HepG2 (cell line): ENCODE measurements at regions not wholly inside any gene's neighbourhood (a gene's known extent, or its start where the extent isn't known, plus 50 kb on each side); places are given as distances from the start of the nearest gene placed in this dataset.

Experiments
- ATAC-seq: fragments of 200-7000 bp; cut with Tn5 transposase; 3 replicates; pipeline ENCODE4 v1.9.1; 2020; ENCODE audit warnings: mild to moderate bottlenecking, moderate library complexity
- BruUV-seq: library from RNA; stranded (reverse); fragments of 400-500 nt; replicated peaks from 2 replicates; lab custom pipeline; 2021; lab: Mats Ljungman, UMichigan
- CTCF ChIA-PET: fragments of 300-600 bp; formaldehyde crosslinking; extraction: SDS; loops from one replicate; lab custom pipeline; 2021; ENCODE audit warnings: low total read pairs, inconsistent platforms, low intra/inter-chr PET ratio; lab: Yijun Ruan, JAX
- POLR2A ChIA-PET: fragments of 350-600 bp; sonication (Branson Sonifier 250); formaldehyde crosslinking; loops from one replicate; lab custom pipeline; 2020; ENCODE audit warnings: antibody characterized with exemption, inconsistent platforms; lab: Yijun Ruan, JAX
- DNase-seq: peaks from one replicate; pipeline ENCODE4 v3.0.0-alpha.2; 2015; ENCODE audit warnings: low spot score
- FAIRE-seq: peaks from 3 replicates; lab custom pipeline; 2011; peaks lifted over from hg19 to GRCh38; lab: Jason Lieb, UNC
- H2AFZ ChIP-seq: one replicate; pipeline ENCODE4 v1.6.1; 2011; ENCODE audit warnings: low read length, inconsistent platforms
- H3K27ac ChIP-seq: fragments of 300-600 bp; 3 replicates; pipeline ENCODE4 v1.8.0; 2011; ENCODE audit warnings: mixed run types, mild to moderate bottlenecking, mixed read lengths, low read length, inconsistent platforms; ENCODE audit not compliant: insufficient read depth; ENCODE audit errors: extremely low read length
- H3K27me3 ChIP-seq, 2 experiments: fragments of 200-600 bp in 1 of 2; 2 replicates in 1 of 2; 3 replicates in 1 of 2; pipeline versions ENCODE4 v1.6.0 to v1.8.0; 2011; ENCODE audit warnings: low read length in 2 of 2, mild to moderate bottlenecking in 2 of 2, moderate library complexity in 2 of 2, inconsistent platforms in 1 of 2; ENCODE audit not compliant: insufficient read depth in 2 of 2, control insufficient read depth in 1 of 2
- H3K36me3 ChIP-seq, 2 experiments: fragments of 200-600 bp in 1 of 2; replicated peaks in 1 of 2; 2 replicates in 1 of 2; 3 replicates in 1 of 2; pipeline versions ENCODE4 v1.5.1 to v1.8.0; 2011; ENCODE audit warnings: low read length in 2 of 2, inconsistent platforms in 1 of 2; ENCODE audit not compliant: insufficient read depth in 2 of 2, control insufficient read depth in 1 of 2
- H3K4me1 ChIP-seq: 2 replicates; pipeline ENCODE4 v1.5.1; 2012; ENCODE audit warnings: low read length, inconsistent platforms; ENCODE audit not compliant: insufficient read depth
- H3K4me2 ChIP-seq: 2 replicates; pipeline ENCODE4 v1.6.0; 2011; ENCODE audit warnings: low read depth, low read length, inconsistent platforms
- H3K4me3 ChIP-seq, 3 experiments: fragments of 200-600 bp in 1 of 3; sonication (generic), shearing (Covaris generic) in 1 of 3; replicated peaks in 1 of 3; 2 replicates each; pipeline ENCODE4 v1.5.1; 2011 to 2016; ENCODE audit warnings: low read length in 3 of 3, inconsistent platforms in 2 of 3, low read depth in 2 of 3, mild to moderate bottlenecking in 2 of 3, control low read depth in 1 of 3, mixed read lengths in 1 of 3; ENCODE audit not compliant: insufficient read depth in 1 of 3
- H3K79me2 ChIP-seq: one replicate; pipeline ENCODE4 v1.6.1; 2011; ENCODE audit warnings: low read length, inconsistent platforms; ENCODE audit not compliant: insufficient read depth
- H3K9ac ChIP-seq: 2 replicates; pipeline ENCODE4 v1.6.0; 2011; ENCODE audit warnings: mild to moderate bottlenecking, low read depth, low read length, inconsistent platforms; ENCODE audit not compliant: insufficient read depth
- H3K9me3 ChIP-seq: 2 replicates; pipeline ENCODE4 v1.5.1; 2012; ENCODE audit warnings: mild to moderate bottlenecking, low read length
- H4K20me1 ChIP-seq: 2 replicates; pipeline ENCODE4 v1.6.0; 2011; ENCODE audit warnings: inconsistent platforms, mild to moderate bottlenecking, low read length, moderate library complexity; ENCODE audit not compliant: insufficient read depth
- ATF7 ChIP-seq, 2 experiments: fragments of 450-650 bp in 1 of 2; sonication (generic) in 1 of 2; formaldehyde crosslinking in 1 of 2; IDR thresholded peaks; 2 replicates each; pipeline versions ENCODE4 v1.4.0 to v1.6.1; 2016 to 2020; ENCODE audit warnings: antibody characterized with exemption in 1 of 2, mild to moderate bottlenecking in 1 of 2, missing genetic modification reagents in 1 of 2
- DZIP1 ChIP-seq: sonication (generic); formaldehyde crosslinking; IDR thresholded peaks from 2 replicates; pipeline ENCODE4 v1.5.0; 2020; ENCODE audit warnings: mild to moderate bottlenecking, missing genetic modification reagents
- GLI4 ChIP-seq: sonication (generic); formaldehyde crosslinking; IDR thresholded peaks from 2 replicates; pipeline ENCODE4 v1.5.1; 2020; ENCODE audit warnings: missing genetic modification reagents, mild to moderate bottlenecking, moderate library complexity, borderline replicate concordance
- MXD3 ChIP-seq: IDR thresholded peaks from 2 replicates; pipeline ENCODE4 v1.6.1; 2016; ENCODE audit warnings: mild to moderate bottlenecking, missing biosample characterization, missing genetic modification reagents
- NFKB2 ChIP-seq: sonication (generic); formaldehyde crosslinking; IDR thresholded peaks from 2 replicates; pipeline ENCODE4 v1.4.0; 2020; ENCODE audit warnings: missing genetic modification reagents, borderline replicate concordance
- SKIL ChIP-seq: sonication (generic); formaldehyde crosslinking; IDR thresholded peaks from 2 replicates; pipeline ENCODE4 v1.8.0; 2022; ENCODE audit warnings: missing genetic modification reagents, mild to moderate bottlenecking, moderate library complexity, borderline replicate concordance
- SRSF1 ChIP-seq: fragments of 200-400 bp; formaldehyde crosslinking; optimal IDR thresholded peaks from 2 replicates; pipeline ENCODE3; 2017; ENCODE audit warnings: mild to moderate bottlenecking, low read depth, low read length, moderate library complexity
- TARDBP ChIP-seq: sonication (generic); formaldehyde crosslinking; IDR thresholded peaks from 2 replicates; pipeline ENCODE4 v1.8.0; 2022; ENCODE audit warnings: mild to moderate bottlenecking, missing genetic modification reagents
- ZMAT3 ChIP-seq: sonication (generic); formaldehyde crosslinking; conservative IDR thresholded peaks from 2 replicates; pipeline ENCODE4 v1.7.0; 2021; ENCODE audit warnings: missing genetic modification reagents
- ZNF234 ChIP-seq: sonication (generic); formaldehyde crosslinking; conservative IDR thresholded peaks from 2 replicates; pipeline ENCODE4 v1.5.1; 2020; ENCODE audit warnings: mild to moderate bottlenecking, missing genetic modification reagents
- ZNF260 ChIP-seq: sonication (generic); formaldehyde crosslinking; IDR thresholded peaks from 2 replicates; pipeline ENCODE4 v1.4.0; 2020; ENCODE audit warnings: missing genetic modification reagents, low read depth, mild to moderate bottlenecking, borderline replicate concordance
- ZNF550 ChIP-seq: sonication (generic); formaldehyde crosslinking; IDR thresholded peaks from 2 replicates; pipeline ENCODE4 v1.4.0; 2020; ENCODE audit warnings: mild to moderate bottlenecking, missing genetic modification reagents, borderline replicate concordance
- WGBS: methylation state at CpG from one replicate; pipeline ENCODE4 v1.1.6; 2017; ENCODE audit warnings: low lambda C conversion rate; 5-methylcytosine and 5-hydroxymethylcytosine counted together
- in situ Hi-C: cut with HindIII; loops from 2 replicates; pipeline ENCODE4 v1.10.0; 2017; ENCODE audit warnings: low pct_unique_long_range_greater_than_20kb; ENCODE audit not compliant: extremely low pct_ligation_motif_present
- intact Hi-C: fragments of 100-400 bp; cut with micrococcal nuclease; formaldehyde crosslinking; loops from one replicate; pipeline ENCODE4 v1.10.0; 2022; ENCODE audit not compliant: unreplicated experiment

- TF ChIP-seq SKIL (CRISPR knock-in tag) = no peak
Observed at GRCh38 chr11:111153194-111153593, 92.3 kb upstream of the POU2AF2 start (continued).

- H3K27me3 ChIP-seq = no peaks in the 10 kb centered on the region
- CTCF ChIA-PET = no interaction called here
- H3K27ac ChIP-seq = no peak overlapping the region
- H3K9ac ChIP-seq = no peak overlapping the region
- H3K79me2 ChIP-seq = no peaks in the 10 kb centered on the region
- H3K4me2 ChIP-seq = no peak overlapping the region
- DNase-seq (no peak), FAIRE-seq (no peak), ATAC-seq (no peak)
- H3K4me1 ChIP-seq = no peaks in the 10 kb centered on the region
- H3K4me3 ChIP-seq = no peak overlapping the region
- intact Hi-C loops (no loop called here), in situ Hi-C loops (no loop called here)
- no peaks in the 10 kb centered on the region for H3K36me3 ChIP-seq
- H2AFZ ChIP-seq = no peak overlapping the region
- H4K20me1 ChIP-seq = no peaks in the 10 kb centered on the region
- POLR2A ChIA-PET = no interaction called here
- no peaks in the 10 kb centered on the region for H3K9me3 ChIP-seq
- BruUV-seq = no TSS peak
- no peak for TF ChIP-seq ZNF260 (CRISPR knock-in tag)
Observed at GRCh38 chr11:111148953-111149352, 96.6 kb upstream of the POU2AF2 start.

GRCh38 chr11:111148121-111148520, 97.4 kb upstream of the POU2AF2 start:
- Histone ChIP-seq H3K79me2 (no peaks in the 10 kb centered on the region), H3K9me3 (no peaks in the 10 kb centered on the region), H3K4me3 (no peak overlapping the region), H3K36me3 (no peaks in the 10 kb centered on the region), H3K9ac (no peak overlapping the region), H4K20me1 (no peaks in the 10 kb centered on the region), H3K4me2 (no peak overlapping the region), H2AFZ (no peak overlapping the region), H3K4me1 (no peaks in the 10 kb centered on the region), H3K27ac (no peak overlapping the region), H3K27me3 (no peaks in the 10 kb centered on the region)
- 0% methylated on average over 3 of the region's 3 CpGs for WGBS
- in situ Hi-C loops (no loop called here), intact Hi-C loops (no loop called here)
- CTCF ChIA-PET = no interaction called here
- FAIRE-seq (no peak), DNase-seq (no peak), ATAC-seq (no peak)
- POLR2A ChIA-PET = no interaction called here
- BruUV-seq = no TSS peak
- TF ChIP-seq ZNF234 (no peak), NFKB2 (CRISPR knock-in tag) (no peak), ZMAT3 (CRISPR knock-in tag) (no peak), ATF7 (IDR thresholded peaks at IDR 0.05) (no peak), ATF7 (CRISPR knock-in tag; IDR thresholded peaks at IDR 0.05) (no peak), DZIP1 (CRISPR knock-in tag) (no peak), GLI4 (no peak), SRSF1 (no peak), ZNF550 (CRISPR knock-in tag) (no peak), TARDBP (no peak), MXD3 (no peak)
